ENCODE measurements at regions not wholly inside any gene's neighbourhood (a gene's known extent, or its start where the extent isn't known, plus 50 kb on each side); places are given as distances from the start of the nearest gene placed in this dataset.

- no peak for TF ChIP-seq CTCF (IDR thresholded peaks at IDR 0.05)
- TF ChIP-seq EP300 (IDR thresholded peaks at IDR 0.05), result no peak
- TF ChIP-seq POLR2A (IDR thresholded peaks at IDR 0.05), result no peak
Measured at GRCh38 chr7:113784956-113785355, 133.9 kb downstream of the PPP1R3A start.

Data from suprapubic skin (tissue), 3 donors.